C4-2B (cell line): ENCODE measurements at regions not wholly inside any gene's neighbourhood (a gene's known extent, or its start where the extent isn't known, plus 50 kb on each side); places are given as distances from the start of the nearest gene placed in this dataset.

Source experiments
- H3K27ac ChIP-seq: fragments of 450-650 bp; 2 replicates; pipeline ENCODE4 v1.5.1; 2017
- ZFX ChIP-seq: fragments of 450-650 bp; IDR thresholded peaks from 2 replicates; pipeline ENCODE4 v1.6.1; 2017
- TF ChIP-seq, protein P1 (sequence below): fragments of 450-650 bp; conservative IDR thresholded peaks from 2 replicates; pipeline ENCODE4 v1.5.1; 2017; ENCODE audit warnings: mild to moderate bottlenecking

DNA sequence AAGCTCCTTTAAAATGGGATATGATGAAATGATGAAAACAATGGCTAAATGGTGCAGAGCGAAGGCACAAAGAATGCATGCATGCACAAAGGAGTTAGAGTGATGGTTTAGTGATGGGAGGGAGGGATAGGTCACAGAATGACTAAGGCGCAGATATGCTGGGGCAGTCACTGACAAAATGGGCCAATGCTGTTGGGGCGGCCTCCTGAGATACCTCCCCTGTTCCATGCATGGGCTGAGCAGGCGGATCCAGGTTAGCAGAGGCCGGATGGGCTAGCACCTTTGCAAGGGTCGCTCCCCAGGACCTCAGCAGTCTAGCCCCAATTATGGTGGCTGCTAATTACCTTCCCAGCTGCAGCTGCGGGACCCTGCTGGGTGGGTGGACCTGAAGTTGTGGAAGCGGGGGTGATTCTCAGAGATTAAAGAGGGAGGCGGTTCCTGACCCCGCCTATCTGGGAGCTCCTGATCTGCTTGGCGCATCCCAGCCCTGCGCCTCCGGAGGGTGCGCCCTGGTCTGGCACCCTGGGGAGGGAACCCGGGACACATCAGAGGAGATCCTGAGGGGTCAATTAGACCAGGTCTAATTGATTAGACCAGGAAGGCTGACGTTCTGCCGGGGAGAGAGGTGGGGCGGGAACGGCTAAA lies 175.0 kb downstream of the CYP26A1 start:
- TF ChIP-seq ZFX = no peak
- TF ChIP-seq, protein P1, sequence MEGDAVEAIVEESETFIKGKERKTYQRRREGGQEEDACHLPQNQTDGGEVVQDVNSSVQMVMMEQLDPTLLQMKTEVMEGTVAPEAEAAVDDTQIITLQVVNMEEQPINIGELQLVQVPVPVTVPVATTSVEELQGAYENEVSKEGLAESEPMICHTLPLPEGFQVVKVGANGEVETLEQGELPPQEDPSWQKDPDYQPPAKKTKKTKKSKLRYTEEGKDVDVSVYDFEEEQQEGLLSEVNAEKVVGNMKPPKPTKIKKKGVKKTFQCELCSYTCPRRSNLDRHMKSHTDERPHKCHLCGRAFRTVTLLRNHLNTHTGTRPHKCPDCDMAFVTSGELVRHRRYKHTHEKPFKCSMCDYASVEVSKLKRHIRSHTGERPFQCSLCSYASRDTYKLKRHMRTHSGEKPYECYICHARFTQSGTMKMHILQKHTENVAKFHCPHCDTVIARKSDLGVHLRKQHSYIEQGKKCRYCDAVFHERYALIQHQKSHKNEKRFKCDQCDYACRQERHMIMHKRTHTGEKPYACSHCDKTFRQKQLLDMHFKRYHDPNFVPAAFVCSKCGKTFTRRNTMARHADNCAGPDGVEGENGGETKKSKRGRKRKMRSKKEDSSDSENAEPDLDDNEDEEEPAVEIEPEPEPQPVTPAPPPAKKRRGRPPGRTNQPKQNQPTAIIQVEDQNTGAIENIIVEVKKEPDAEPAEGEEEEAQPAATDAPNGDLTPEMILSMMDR = no peak
- no peak overlapping the region for H3K27ac ChIP-seq

DNA sequence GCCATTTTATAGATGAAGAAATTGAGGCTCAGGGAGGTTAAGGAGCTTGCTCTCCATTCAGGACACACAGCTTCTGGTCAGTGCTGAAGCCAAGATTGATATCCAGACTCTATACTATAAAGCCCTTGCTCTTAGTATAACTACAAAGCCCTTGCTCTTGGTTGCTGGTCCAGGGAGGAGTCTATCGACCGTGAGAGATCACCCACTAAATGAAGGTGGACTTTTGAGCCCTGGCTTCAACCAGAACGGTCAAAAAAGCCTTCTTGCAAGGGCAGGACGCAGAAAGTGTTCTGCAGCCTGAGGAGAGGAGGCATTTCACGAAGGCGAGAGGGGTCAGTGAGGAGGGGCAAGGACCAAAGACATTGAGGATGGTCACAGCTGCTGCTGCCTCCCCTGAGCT lies 176.3 kb downstream of the CYP26A1 start:
- TF ChIP-seq, protein P1 = no peak

DNA sequence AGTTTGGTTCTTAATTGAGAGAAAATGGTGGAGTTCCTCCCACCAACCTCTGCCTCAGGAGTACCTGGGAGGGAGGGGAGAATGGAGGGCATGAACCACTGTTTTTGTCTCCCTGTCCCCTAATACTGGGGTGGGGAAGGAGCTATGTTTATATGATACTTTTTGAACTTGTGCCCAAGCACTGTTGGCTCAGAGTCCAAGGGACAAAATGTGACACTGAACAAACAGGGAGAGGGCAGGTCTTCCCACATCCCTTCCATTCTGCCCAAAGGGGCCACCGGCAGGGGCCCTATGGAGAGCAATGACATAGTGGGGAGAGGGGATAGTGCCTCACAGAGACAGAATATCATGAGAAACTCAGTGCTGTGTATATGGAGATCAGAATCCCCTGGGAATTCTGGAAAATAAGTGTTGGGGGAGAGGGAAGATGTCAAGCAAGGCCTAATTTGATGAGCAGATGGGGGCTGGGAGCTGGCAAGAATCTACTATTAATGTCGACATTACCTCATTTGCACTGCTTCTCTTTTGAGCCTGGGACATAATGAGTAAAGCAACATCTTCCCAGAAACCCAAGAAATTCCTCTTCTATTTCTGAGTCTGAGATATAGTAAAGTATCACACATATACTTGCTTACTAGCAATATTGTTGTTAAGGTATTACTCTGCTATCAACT lies 180.6 kb downstream of the CYP26A1 start:
- peak overlapping the region; percentile 44 for H3K27ac ChIP-seq
- no peak for TF ChIP-seq ZFX
- TF ChIP-seq, protein P1 = no peak

More for the DNA sequence above, 176.3 kb downstream of the CYP26A1 start:
- H3K27ac ChIP-seq = no peak overlapping the region

DNA sequence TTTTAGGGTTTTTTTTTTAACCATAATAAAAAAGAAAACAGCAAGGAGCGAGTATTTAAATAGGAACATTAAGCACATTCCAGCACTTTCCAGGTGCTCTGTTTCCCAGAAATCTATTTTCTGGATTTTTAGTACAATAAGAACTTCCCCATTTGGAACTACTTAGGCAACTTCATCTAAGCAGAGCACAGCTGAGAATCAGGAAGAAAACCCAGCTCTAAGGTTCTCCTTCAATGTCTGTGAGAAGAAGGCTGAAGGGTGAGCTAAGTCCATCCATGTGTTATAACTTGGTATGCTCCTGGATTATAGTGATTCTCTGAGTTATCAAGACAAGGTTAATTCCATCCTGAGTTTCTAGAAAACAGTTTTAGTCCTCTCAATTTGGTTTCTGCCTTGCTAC lies 181.9 kb downstream of the CYP26A1 start:
- TF ChIP-seq ZFX = no peak
- TF ChIP-seq, protein P1 = no peak
- H3K27ac ChIP-seq = no peak overlapping the region
